HT-29 (cell line): ENCODE measurements at regions not wholly inside any gene's neighbourhood (a gene's known extent, or its start where the extent isn't known, plus 50 kb on each side); places are given as distances from the start of the nearest gene placed in this dataset.

ENCODE experiments used
- DNase-seq: peaks from one replicate; pipeline ENCODE4 v3.0.0-alpha.2; 2015; ENCODE audit warnings: low spot score

DNA sequence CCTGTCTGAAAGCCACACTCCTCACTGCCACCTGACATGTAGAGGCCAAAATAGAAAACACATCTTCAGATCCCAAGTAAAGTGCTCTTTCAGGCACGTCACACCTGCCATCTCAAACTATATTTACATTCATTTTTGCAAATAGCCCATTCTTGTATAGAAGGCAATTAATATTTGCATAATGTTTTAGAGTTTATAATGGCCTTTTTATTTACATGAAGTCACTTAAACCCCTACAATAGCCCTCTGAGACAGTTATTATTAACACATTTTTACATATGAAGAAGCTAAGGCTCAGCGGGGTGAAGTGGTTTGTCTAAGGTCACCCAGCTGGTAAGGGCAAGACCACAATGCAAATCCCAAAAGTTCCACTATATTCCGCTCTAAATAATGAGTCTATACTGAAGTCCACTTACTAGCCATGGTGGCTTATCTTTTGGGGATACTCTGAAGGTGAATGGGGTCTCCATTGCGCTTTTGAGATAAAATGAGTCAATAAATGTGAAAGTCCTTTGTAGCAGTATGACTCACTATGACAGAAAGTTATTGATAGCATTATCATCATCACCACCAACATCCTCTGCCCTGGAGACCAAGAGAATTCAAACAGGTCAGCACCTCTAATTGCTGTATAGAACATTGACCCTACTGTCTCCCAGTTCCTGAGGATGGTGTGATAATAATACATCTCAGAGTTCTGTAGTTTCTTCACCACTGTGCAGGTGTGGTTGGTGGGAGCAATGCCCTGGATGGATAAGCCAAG is 155.9 kb upstream of the BCL6 start:
- no peak for DNase-seq

DNA sequence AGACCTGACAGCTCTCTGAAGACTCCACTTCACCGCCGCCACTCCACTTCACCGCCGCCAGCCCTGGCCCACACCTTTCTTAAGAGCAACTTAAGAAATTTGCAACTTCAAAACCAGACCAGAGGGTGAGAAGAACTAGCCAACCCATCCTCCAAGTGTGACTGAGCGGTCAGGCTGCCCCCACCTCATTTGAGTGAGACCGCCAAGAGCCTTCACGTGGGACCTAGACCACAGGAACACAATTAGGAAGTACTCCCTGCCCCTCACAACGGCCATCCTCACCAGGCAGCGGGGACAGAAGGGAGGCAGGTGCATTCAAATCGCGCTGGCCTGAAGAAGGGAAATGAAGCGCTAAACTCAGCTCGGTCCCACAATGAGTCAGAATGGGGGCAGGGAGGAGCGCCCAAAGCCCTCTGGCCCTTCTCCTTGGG is 156.8 kb upstream of the BCL6 start:
- DNase-seq: no peak

DNA sequence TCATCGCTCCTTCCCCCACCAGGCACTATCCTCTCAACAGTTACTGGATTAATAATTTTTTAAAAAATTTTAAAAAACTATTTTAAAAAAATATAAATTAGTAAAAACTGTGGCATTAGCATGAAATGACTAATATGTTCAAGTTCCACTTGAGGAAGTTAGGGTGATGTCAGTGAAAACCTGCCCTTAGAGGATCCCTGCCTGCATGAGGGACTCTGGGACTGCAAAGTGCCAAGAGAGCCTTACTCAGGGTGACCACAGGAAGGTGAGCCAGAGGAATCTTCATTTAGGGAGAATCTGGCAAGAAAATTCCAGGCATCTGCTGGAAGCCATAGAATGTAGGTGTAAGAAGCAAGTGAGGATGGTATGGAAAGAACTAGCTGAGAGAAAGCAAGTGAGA is 157.7 kb upstream of the BCL6 start:
- no peak for DNase-seq

DNA sequence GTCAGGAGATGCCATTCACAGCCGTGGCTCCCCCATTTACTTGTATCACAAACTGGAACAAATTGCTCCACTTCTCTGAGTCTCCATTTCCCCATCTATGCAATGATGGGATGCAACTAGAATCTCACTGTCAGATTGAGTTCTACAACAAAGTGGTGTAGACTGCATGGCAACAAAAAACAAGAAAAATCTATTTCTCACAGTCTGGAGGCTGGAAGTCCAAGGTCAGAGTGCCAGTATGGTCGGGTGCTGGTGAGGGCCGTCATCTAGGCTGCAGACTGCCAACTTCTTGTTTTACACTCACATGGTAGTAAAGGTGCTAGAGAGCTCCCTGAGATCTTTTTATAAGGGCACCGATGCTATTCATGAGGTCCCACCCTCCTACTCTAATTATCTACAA is 158.4 kb upstream of the BCL6 start:
- no peak for DNase-seq

DNA sequence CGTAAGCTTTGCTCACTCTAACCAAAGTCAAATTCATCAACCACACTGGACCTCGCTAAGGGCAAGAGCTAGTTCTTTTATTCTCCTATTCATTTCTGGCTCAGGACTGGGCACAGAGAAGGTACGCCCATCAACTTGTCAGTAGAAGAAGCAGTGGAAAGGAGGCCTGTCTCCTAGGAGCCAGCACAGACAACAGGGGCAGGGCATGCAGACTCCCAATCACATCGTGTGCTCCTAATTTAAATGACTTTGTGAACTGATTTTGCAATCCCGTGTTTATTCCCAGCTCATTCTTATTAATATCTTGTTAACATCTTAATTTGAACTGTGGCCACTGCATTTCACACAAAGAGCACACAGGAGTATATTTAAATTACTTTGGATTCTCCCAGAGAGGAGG is 161.1 kb upstream of the BCL6 start:
- no peak for DNase-seq

DNA sequence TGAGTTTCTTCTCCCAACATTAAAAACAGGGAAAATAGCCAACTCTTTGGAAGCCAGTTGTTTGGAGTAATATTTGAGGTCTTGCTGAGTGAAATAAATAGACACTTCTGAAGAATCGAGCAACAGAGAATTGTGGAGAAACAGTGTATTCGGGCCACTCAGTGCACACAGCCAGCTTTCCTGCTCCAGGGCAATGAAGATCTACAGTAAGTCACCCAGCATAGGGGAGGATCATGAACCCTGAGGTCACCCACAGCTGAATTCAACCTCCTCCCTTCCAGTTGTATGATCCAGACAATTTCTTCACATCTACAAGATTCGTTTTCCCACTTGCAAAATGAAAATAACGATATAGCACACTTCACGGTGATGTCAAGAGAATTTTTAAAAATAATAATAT is 161.7 kb upstream of the BCL6 start:
- no peak for DNase-seq

DNA sequence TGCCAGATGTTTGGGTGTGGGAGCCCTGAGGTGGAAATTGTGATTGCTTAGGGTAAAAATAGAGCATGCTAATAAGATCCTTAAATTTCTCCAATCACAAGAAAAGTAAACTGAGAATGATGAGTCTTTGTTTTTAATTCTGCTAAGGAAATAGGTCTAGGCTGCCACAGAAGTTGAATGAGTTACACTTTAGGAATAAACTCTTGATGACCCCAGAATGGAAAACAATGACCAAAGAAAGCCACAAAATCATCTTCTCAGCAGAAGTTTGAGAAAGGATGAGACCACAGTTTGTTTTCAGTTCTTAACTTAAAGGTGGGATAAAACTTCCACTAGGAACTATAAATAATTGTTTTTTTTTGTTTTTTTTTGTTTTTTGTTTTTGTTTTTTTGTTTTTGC is 164.6 kb upstream of the BCL6 start:
- DNase-seq: no peak

DNA sequence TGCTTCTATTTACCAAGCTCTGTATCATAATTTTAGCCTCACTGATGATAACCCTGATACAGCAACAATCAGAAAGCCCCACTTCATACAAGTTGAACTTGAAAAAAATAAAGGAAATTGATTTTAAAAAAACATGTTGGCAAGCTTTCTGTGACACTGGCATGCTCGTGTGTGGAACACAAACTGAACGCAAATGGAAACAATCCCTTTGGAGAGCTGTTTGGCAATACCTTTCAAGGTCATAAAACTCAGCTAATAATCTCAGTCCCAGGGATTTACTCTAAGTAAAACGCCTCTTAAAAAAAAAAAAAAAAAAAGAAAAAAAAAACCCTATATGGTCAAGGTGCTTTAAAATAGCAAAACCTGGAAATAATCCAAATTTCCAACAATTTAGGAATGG is 166.7 kb upstream of the BCL6 start:
- no peak for DNase-seq

DNA sequence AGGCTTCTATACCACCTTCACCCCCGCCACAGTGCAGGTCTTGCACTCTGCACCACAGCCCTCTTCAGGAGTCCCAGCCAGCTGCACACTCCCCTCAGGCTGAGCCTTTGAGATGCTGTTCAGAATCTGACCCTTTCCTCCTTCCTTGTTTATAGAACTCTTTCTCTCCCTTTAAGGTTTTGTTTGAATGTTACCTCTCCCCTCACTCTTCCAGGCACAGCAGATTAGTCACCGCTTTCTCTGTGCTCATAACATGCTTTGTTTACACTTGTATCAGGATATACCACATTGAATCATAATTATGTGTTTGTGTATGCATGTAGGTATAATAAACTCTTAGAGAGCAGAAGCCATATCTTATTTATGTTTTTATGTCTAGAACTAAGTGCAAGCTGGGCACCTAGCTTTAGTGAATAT is 168.4 kb upstream of the BCL6 start:
- peak; percentile 83 for DNase-seq

DNA sequence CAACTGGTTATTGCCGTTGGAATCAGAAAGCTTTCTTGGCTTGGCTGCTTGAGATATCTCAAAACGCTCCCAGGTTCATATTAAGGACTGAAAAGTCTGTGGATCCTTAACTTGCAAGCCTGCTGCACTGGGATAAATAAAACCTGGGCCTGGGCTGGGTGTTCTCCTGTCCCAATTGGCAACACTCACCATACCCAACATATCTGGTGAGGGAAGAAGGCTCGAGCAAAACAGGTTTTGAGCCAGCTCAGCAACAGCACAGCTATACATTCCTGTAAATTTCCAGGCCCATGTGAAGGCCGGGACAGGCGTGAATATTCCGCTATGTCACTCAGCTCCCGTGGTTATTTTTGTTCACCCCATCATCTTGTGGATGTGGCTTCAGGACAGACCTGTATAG is 169.0 kb upstream of the BCL6 start:
- DNase-seq: peak; percentile 80

DNA sequence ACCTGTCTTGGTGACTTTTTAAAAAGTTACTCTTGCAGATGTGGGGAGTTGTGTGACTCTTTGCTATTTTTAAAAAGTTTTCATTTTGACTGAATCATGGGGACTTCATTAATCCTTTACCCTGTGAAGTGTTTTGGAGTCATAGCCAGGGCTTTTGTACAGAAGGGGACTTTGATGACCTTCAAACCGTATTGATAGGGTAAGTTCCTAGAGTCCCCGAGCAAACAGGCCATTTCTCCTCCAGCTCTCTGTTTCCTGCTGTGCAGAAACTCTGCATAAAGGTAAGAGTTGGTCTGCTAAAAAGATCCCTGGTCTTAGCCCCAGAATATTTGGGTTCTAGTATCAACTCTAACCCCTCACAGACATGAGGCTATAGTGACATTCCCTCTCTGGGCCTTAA is 170.8 kb upstream of the BCL6 start:
- DNase-seq: no peak

DNA sequence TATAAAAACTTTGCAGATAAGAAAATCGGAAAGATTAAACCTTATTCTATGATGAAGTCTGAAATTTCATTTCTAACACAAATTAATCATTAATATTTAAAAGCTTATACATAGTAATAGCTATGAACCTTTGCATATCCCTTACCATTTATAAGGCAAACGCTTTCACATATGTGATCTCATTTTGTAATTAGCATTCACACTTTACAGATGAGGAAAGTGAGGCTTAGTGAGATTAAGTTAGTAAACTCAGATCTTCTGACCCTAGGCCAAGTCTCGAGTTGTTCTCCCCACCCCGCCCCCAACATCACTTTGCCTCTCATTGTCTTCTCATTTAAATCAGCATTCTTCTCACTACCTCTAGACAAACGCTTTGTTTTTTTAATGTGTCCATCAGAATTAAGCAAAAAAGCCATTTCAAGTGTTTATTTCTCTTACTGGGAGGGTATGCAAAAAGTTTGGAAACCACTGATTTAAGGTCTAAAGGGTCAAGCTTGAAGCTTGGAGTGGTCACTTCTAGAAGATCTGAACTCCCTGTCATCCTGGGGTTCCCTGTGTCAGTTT is 172.9 kb upstream of the BCL6 start:
- no peak for DNase-seq

DNA sequence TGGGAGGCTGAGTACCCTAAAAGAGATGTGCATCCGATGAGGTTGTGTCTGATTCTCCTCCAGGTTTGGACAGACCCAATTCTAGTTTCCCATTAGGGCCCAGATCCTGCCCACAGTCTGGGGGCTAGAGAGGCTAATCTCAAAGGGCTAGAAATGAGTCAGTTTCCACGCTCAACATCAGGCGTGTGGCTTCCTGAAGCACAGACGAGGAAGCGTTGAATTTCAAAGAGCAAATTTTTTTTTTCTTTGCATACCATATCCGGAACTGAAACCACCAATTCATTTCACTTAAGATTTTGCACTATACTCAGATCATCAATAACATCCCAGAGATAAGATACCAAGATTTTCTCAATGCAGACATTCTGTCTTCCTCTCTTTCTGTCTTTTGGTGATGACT is 173.8 kb upstream of the BCL6 start:
- DNase-seq: no peak

DNA sequence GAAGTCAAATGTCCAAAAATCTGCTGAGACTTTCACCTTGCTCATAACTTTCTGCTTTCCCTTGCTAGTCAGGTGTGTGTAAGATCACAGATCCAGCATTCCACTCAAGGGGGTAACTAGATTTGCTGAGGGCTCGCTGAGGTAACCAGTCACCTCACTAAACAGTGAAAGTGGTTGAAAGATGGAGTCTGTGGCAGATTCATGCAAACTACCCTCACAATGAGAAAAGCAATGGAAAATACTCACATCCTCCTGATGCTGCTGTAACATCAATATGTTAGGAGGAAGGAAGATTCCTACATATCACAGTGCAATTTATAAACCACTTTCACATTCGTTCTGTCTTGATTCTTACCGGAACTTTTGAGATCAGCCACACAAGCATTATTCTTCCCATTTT is 174.3 kb upstream of the BCL6 start:
- DNase-seq: no peak

DNA sequence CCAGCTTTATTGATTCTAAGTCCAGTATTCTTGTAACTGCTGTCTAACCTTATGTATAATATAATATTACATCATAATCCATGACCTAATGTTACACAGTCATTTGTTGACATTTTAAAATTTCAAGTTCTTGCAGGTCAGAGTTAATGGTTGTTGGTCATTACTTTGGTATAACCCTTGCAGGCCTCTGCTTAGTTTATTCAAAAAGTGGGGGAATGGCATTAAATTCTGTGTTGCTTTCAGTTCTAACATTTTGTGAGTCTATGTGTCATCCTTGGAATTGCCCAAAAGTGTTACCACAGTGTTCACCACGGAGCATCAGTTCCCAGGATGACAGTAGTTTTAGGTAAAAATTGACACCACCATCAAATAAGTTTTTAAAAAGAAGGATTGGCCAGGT is 174.8 kb upstream of the BCL6 start:
- DNase-seq: no peak

DNA sequence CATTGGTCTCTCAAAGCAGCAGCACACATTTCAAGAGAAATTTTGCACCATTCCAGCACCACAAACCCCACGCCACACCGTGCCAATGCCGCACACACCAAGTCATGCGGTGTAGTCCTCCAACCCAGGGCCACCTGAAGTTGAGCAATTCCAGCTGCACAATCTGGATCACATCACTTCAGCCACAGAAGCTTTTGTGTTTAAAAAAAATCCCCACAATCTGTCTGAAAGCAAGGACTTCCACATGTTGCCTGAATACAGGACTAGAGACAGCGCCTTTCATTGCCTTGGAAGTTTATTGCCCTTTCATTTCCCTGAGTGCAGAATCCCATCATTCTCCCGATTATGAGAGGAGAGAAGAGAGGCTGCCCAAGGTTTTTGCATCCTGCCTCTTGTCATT is 175.6 kb upstream of the BCL6 start:
- DNase-seq: no peak

DNA sequence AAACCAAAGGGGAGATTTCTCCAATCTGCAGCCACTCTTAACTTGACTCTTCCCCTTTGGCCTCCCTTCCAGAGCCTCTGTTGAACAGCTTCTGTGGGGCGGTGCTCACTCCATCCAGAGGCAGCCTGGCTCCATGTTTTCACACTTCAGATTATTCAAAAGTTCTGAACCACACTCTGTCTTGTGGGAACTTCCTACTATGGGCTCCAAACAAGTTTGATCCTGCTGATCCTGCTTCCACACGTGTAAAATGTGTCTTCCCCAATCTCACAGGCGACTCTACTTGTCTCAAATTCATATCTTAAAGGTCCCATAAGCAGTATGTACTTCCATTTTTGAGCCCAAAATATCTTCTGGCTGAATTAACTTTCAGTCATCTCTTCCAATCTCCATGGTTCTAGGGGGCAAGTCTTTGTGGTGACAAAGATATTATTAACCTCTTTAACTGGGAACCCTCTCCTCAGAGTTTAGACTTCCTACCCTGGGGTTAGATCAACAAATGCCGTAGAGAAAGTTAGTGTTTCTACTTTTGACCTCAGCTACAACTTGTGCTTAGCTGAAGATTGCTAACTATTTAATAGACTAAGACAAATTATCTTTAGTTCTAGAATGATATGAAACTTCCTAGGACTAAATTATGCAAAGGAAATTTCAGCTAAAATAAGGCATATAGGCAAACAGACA is 176.3 kb upstream of the BCL6 start:
- DNase-seq: no peak

DNA sequence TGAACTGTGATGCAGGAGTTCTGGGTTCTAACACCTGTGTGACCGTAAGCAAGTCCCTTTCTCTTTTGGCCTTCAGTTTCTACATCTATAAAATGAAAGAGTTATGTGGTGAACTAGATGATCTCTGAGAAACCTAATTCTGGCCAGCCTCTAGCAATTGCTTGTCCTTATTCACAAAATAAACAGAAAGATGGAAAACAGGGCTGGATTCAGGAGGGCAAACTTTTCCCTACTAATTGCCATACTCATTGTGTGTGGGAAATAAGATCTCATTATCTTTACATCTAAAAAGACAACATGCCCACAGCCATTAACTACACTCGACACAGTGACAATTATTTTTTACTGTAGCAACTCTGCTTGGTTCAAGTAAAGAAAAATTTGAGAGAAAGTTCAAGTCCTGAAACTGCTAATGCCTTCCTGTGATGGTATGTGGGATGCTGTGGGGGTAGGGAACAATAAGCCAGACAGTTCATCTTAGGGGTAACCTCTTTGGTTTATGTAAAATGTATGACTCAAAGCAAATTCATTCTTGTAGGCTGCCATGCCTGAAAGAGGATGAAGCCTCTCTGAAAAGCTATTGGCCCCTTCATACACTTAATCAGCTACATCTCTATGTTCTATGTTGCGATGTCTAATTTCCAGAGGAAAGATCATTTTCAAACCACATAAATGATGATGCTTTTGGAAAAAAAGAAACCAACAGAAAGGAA is 177.6 kb upstream of the BCL6 start:
- peak; percentile 24 for DNase-seq

DNA sequence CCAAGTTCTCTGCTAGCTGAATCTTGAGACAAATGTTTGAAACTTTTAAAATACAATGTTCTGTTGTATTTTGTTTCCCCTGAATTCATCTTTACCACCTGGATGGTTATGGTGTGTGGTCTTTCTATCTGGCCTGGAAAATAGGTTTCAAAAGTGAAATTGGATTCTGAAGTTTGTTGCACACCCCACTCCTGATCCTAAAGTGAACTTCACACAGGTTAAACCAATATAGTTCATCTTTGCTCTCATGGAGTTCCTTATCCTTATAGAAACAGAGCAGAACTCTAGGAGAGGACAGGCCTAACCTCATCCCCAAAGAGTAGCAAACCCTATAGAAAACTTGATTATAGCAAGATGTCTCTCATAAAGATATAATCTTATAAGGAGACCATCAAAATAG is 179.4 kb upstream of the BCL6 start:
- no peak for DNase-seq

DNA sequence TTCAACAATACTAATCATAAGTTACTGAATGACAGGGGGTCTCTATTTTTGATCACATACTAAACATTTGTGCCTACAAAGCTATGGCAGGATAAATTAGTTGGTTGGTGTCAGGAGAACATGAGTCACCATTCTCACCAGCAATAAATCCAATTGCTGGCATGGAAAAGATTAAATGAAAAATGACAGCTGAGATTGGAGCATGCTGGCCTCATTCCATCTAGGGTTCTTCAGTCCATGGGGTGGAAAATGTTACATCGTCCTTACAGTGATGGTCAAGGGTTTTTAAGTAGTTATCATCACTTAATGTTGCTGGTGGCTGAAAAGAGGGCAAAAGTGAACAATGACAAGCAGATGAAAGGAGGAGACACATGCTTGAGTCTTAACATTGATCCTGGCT is 180.1 kb upstream of the BCL6 start:
- no peak for DNase-seq

DNA sequence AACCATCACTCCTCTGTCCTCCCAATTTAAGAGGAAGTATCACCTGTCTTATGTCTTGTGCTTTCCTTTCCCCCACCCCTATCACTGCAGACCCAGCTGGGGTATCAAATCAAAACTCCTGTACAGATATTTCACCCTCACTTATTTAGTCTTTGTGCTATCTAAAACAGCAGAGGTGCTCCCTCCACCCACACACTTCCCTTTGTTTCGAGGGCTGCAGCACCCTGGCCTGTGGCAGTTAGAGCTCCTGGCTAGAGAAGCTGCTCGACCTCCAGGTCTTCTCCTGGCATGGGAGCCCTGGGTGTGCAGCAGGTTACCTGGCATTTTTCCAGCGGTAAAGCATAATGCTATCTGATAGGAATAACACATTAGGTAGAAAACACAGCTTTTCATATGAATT is 181.4 kb upstream of the BCL6 start:
- DNase-seq: no peak

DNA sequence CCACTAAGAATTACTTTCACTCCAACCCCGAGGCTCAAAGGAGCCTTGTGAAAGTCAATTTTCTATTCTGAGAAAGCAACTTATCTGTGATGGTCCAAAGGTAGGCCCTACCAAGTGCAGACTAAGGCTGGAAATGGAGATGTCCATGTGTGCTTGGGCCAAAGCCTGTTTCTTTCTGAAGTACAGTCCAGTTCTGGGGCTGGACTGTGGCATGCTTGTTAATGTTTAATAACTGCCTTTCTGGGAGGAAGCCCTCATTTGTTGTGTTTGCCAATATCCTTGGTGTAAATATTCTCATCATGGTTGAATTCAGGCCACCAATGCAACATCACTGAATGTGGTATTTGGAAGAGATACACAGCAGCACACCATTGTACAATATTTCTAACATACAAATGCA is 182.3 kb upstream of the BCL6 start:
- no peak for DNase-seq
